ENCODE measurements at regions not wholly inside any gene's neighbourhood (a gene's known extent, or its start where the extent isn't known, plus 50 kb on each side); places are given as distances from the start of the nearest gene placed in this dataset.
"Not testable (repeated sequence)": the region's sequence is repeated elsewhere in the genome, so short reads cannot be mapped to it uniquely, and the experiment has no call there.

GRCh38 chr4:129254126-129254525 is 158.2 kb downstream of the C4orf33 start:
- no peak for DNase-seq (ENCODE audit: low spot score)

- no peak for DNase-seq (ENCODE audit: low spot score)
These were observed 158.6 kb downstream of the C4orf33 start for GRCh38 chr4:129254526-129254925.

- DNase-seq (ENCODE audit: low spot score): no peak
These were observed 165.6 kb downstream of the C4orf33 start for GRCh38 chr4:129261584-129261983.

GRCh38 chr4:129264008-129264657 is 168.2 kb downstream of the C4orf33 start:
- DNase-seq (ENCODE audit: low spot score): no peak

- no peak for DNase-seq (ENCODE audit: low spot score)
These were observed 182.9 kb downstream of the C4orf33 start for GRCh38 chr4:129278868-129279267.

- DNase-seq (ENCODE audit: low spot score): no peak
These were observed 186.3 kb downstream of the C4orf33 start for GRCh38 chr4:129282293-129282692.

GRCh38 chr4:129292194-129292593 is 196.2 kb downstream of the C4orf33 start:
- DNase-seq (ENCODE audit: low spot score): not testable (repeated sequence)

- DNase-seq (ENCODE audit: low spot score): no peak
These were observed 218.8 kb downstream of the C4orf33 start for GRCh38 chr4:129314781-129315180.

- no peak for DNase-seq (ENCODE audit: low spot score)
These were observed 227.0 kb downstream of the C4orf33 start for GRCh38 chr4:129322920-129323319.

GRCh38 chr4:129323658-129324057 is 227.7 kb downstream of the C4orf33 start:
- no peak for DNase-seq (ENCODE audit: low spot score)

GRCh38 chr4:129326571-129327460 is 230.9 kb downstream of the C4orf33 start:
- no peak for DNase-seq (ENCODE audit: low spot score)

GRCh38 chr4:129327637-129328036 is 231.7 kb downstream of the C4orf33 start:
- no peak for DNase-seq (ENCODE audit: low spot score)

- DNase-seq (ENCODE audit: low spot score): no peak
These were observed 232.2 kb downstream of the C4orf33 start for GRCh38 chr4:129328162-129328561.

- DNase-seq (ENCODE audit: low spot score): no peak
These were observed 238.2 kb downstream of the C4orf33 start for GRCh38 chr4:129334136-129334535.

- DNase-seq (ENCODE audit: low spot score): no peak
These were observed 239.3 kb downstream of the C4orf33 start for GRCh38 chr4:129335276-129335675.

GRCh38 chr4:129335818-129336217 is 239.9 kb downstream of the C4orf33 start:
- no peak for DNase-seq (ENCODE audit: low spot score)

- DNase-seq (ENCODE audit: low spot score): no peak
These were observed 240.7 kb downstream of the C4orf33 start for GRCh38 chr4:129336457-129337227.

- DNase-seq (ENCODE audit: low spot score): no peak
These were observed 241.3 kb downstream of the C4orf33 start for GRCh38 chr4:129337228-129337620.

- no peak for DNase-seq (ENCODE audit: low spot score)
These were observed 247.0 kb downstream of the C4orf33 start for GRCh38 chr4:129342819-129343408.

GRCh38 chr4:129344058-129344457 is 248.1 kb downstream of the C4orf33 start:
- DNase-seq (ENCODE audit: low spot score): peak; percentile 2

GRCh38 chr4:129345609-129346008 is 249.7 kb downstream of the C4orf33 start:
- DNase-seq (ENCODE audit: low spot score): no peak

- DNase-seq (ENCODE audit: low spot score): no peak
These were observed 250.1 kb downstream of the C4orf33 start for GRCh38 chr4:129346036-129346435.

Measured in HuH-7 (cell line).